SK-N-SH (cell line): ENCODE measurements at regions not wholly inside any gene's neighbourhood (a gene's known extent, or its start where the extent isn't known, plus 50 kb on each side); places are given as distances from the start of the nearest gene placed in this dataset.

ENCODE experiments used
- CTCF ChIA-PET: fragments of 300-600, 350-600 bp; formaldehyde crosslinking; extraction: SDS; loops from one replicate; lab custom pipeline; 2021; lab: Yijun Ruan, JAX
- POLR2A ChIA-PET: fragments of 350-600 bp; sonication (Branson Sonifier 250); formaldehyde crosslinking; extraction: SDS; loops from one replicate; lab custom pipeline; 2020; ENCODE audit warnings: antibody characterized with exemption, inconsistent platforms; lab: Yijun Ruan, JAX
- DNase-seq: peaks from one replicate; pipeline ENCODE4 v3.0.0; 2012
- H2AFZ ChIP-seq: fragments of 200-600 bp; sonication (generic); 2 replicates; pipeline ENCODE4 v1.8.1; 2016; ENCODE audit warnings: antibody characterized with exemption, mild to moderate bottlenecking, low read depth
- H3F3A ChIP-seq: fragments of 200-600 bp; sonication (generic); replicated peaks from 2 replicates; pipeline ENCODE3; 2016; ENCODE audit warnings: antibody characterized with exemption, mild to moderate bottlenecking; ENCODE audit not compliant: insufficient read depth
- H3K27ac ChIP-seq, 2 experiments: fragments of 200-500 bp in 1 of 2; fragments of 200-600 bp in 1 of 2; sonication (Bioruptor generic) in 1 of 2; sonication (generic), shearing (Covaris generic) in 1 of 2; 2 replicates each; pipeline versions ENCODE4 v1.5.1 to v1.6.1; 2014 to 2016; ENCODE audit warnings: low read depth in 2 of 2, inconsistent platforms in 1 of 2, low read length in 1 of 2, mild to moderate bottlenecking in 1 of 2, mixed read lengths in 1 of 2
- H3K27me3 ChIP-seq: fragments of 200-600 bp; sonication (generic), shearing (Covaris generic); 2 replicates; pipeline ENCODE4 v1.6.1; 2016; ENCODE audit warnings: mixed run types; ENCODE audit not compliant: insufficient read depth
- H3K36me3 ChIP-seq, 2 experiments: fragments of 200-500 bp in 1 of 2; fragments of 200-600 bp in 1 of 2; sonication (Bioruptor generic) in 1 of 2; sonication (generic) in 1 of 2; replicated peaks in 1 of 2; 2 replicates each; pipeline versions ENCODE3 to v1.5.1; 2014 to 2016; ENCODE audit warnings: low read length in 1 of 2, mild to moderate bottlenecking in 1 of 2; ENCODE audit not compliant: insufficient read depth in 2 of 2, control insufficient read depth in 1 of 2
- H3K4me1 ChIP-seq, 2 experiments: fragments of 200-500 bp in 1 of 2; fragments of 200-600 bp in 1 of 2; sonication (Bioruptor generic) in 1 of 2; sonication (generic), shearing (Covaris generic) in 1 of 2; 2 replicates each; pipeline versions ENCODE4 v1.5.1 to v1.6.1; 2014 to 2016; ENCODE audit warnings: low read depth in 1 of 2, low read length in 1 of 2, mixed run types in 1 of 2; ENCODE audit not compliant: insufficient read depth in 2 of 2, control insufficient read depth in 1 of 2
- H3K4me2 ChIP-seq: fragments of 200-600 bp; sonication (generic), shearing (Covaris generic); 2 replicates; pipeline ENCODE4 v1.6.1; 2017; ENCODE audit warnings: mixed run types
- H3K4me3 ChIP-seq, 2 experiments: fragments of 200-500 bp in 1 of 2; fragments of 200-600 bp in 1 of 2; sonication (Bioruptor generic) in 1 of 2; sonication (generic), shearing (Covaris generic) in 1 of 2; 2 replicates each; pipeline versions ENCODE4 v1.5.1 to v1.8.1; 2014 to 2016; ENCODE audit warnings: low read depth in 2 of 2, inconsistent platforms in 1 of 2, low read length in 1 of 2, mild to moderate bottlenecking in 1 of 2, mixed read lengths in 1 of 2, moderate library complexity in 1 of 2
- H3K79me2 ChIP-seq: fragments of 200-600 bp; sonication (generic); 2 replicates; pipeline ENCODE4 v1.8.1; 2017; ENCODE audit warnings: mild to moderate bottlenecking; ENCODE audit not compliant: insufficient read depth
- H3K9ac ChIP-seq: fragments of 200-600 bp; sonication (generic); 2 replicates; pipeline ENCODE4 v1.6.1; 2017; ENCODE audit warnings: mixed run types
- H3K9me2 ChIP-seq: fragments of 200-600 bp; sonication (generic); 2 replicates; pipeline ENCODE4 v1.6.1; 2017; ENCODE audit warnings: mixed run types
- H3K9me3 ChIP-seq: fragments of 200-600 bp; sonication (generic); 2 replicates; pipeline ENCODE4 v1.6.1; 2017; ENCODE audit warnings: mixed run types, mild to moderate bottlenecking, moderate library complexity
- H4K20me1 ChIP-seq: fragments of 200-600 bp; sonication (generic); 2 replicates; pipeline ENCODE4 v1.6.1; 2017; ENCODE audit warnings: mild to moderate bottlenecking, mixed run types; ENCODE audit not compliant: insufficient read depth
- CHD2 ChIP-seq: fragments of 150-350 bp; IDR thresholded peaks from 2 replicates; pipeline ENCODE4 v1.6.1; 2018; ENCODE audit warnings: low read length; ENCODE audit not compliant: partially characterized antibody
- CTCF ChIP-seq: fragments of 200-600 bp; sonication (generic); IDR thresholded peaks from 2 replicates; pipeline ENCODE4 v1.6.1; 2017; ENCODE audit warnings: antibody characterized with exemption, mild to moderate bottlenecking, moderate library complexity
- FOXM1 ChIP-seq: IDR thresholded peaks from 2 replicates; pipeline ENCODE4 v1.4.0; 2012; ENCODE audit warnings: low read depth, mild to moderate bottlenecking
- GATA2 ChIP-seq: sonication (generic); formaldehyde crosslinking; IDR thresholded peaks from 2 replicates; pipeline ENCODE4 v1.5.0; 2020; ENCODE audit warnings: mild to moderate bottlenecking, missing genetic modification reagents
- NFIC ChIP-seq: IDR thresholded peaks from 2 replicates; pipeline ENCODE4 v1.4.0; 2012; ENCODE audit warnings: borderline replicate concordance
- NRF1 ChIP-seq: IDR thresholded peaks from 2 replicates; pipeline ENCODE4 v1.6.1; 2012; ENCODE audit warnings: low read depth, mild to moderate bottlenecking, low read length
- POLR2AphosphoS5 ChIP-seq: IDR thresholded peaks from 2 replicates; pipeline ENCODE4 v1.6.1; 2012; ENCODE audit warnings: low read depth, low read length
- RAD21 ChIP-seq: IDR thresholded peaks from 2 replicates; pipeline ENCODE4 v1.6.1; 2012; ENCODE audit warnings: mild to moderate bottlenecking, low read length
- RCOR1 ChIP-seq: fragments of 150-350 bp; IDR thresholded peaks from 2 replicates; pipeline ENCODE4 v1.6.1; 2017; ENCODE audit warnings: antibody characterized with exemption, low read length
- RFX5 ChIP-seq: IDR thresholded peaks from 2 replicates; pipeline ENCODE4 v1.6.1; 2012; ENCODE audit warnings: mild to moderate bottlenecking, improper control_type of control experiment, low read length
- RXRA ChIP-seq: IDR thresholded peaks from 2 replicates; pipeline ENCODE4 v1.4.0; 2012; ENCODE audit warnings: low read depth, mild to moderate bottlenecking, borderline replicate concordance
- TAF1 ChIP-seq: IDR thresholded peaks from 2 replicates; pipeline ENCODE4 v1.6.1; 2012; ENCODE audit warnings: low read depth, mild to moderate bottlenecking, low read length, moderate library complexity, borderline replicate concordance
- USF1 ChIP-seq: IDR thresholded peaks from 2 replicates; pipeline ENCODE4 v1.4.0; 2012; ENCODE audit warnings: low read depth, borderline replicate concordance
- WGBS: methylation state at CpG from one replicate; pipeline ENCODE4 v1.1.6; 2017; ENCODE audit warnings: low lambda C conversion rate; 5-methylcytosine and 5-hydroxymethylcytosine counted together

GRCh38 chr17:55983096-55983495 lies 170.2 kb upstream of the ANKFN1 start:
- CTCF ChIA-PET, result no interaction called here
- TF ChIP-seq CHD2, result no peak
- no peak for TF ChIP-seq FOXM1
- TF ChIP-seq RCOR1, result no peak
- no peak for TF ChIP-seq NFIC
- TF ChIP-seq RXRA, result no peak
- TF ChIP-seq GATA2 (CRISPR knock-in tag), result no peak
- no peak for TF ChIP-seq CTCF
- no peak for TF ChIP-seq RAD21
- no peak for TF ChIP-seq RFX5
- TF ChIP-seq TAF1, result no peak
- TF ChIP-seq POLR2AphosphoS5, result no peak
- POLR2A ChIA-PET, result no interaction called here

GRCh38 chr17:55986817-55987216 lies 166.5 kb upstream of the ANKFN1 start:
- no peaks in the 10 kb centered on the region for H3K4me1 ChIP-seq
- DNase-seq, result no peak

More at GRCh38 chr17:55983096-55983495, 170.2 kb upstream of the ANKFN1 start:
- no peaks in the 10 kb centered on the region for H3F3A ChIP-seq
- H2AFZ ChIP-seq, result no peak overlapping the region
- H3K4me2 ChIP-seq, result no peak overlapping the region
- H3K4me1 ChIP-seq, result no peaks in the 10 kb centered on the region
- no peaks in the 10 kb centered on the region for H3K9me3 ChIP-seq
- WGBS, result 25% methylated on average over 3 of the region's 3 CpGs
- no peak overlapping the region for H3K4me3 ChIP-seq
- no peak for DNase-seq
- no peaks in the 10 kb centered on the region for H4K20me1 ChIP-seq
- no peaks in the 10 kb centered on the region for H3K36me3 ChIP-seq
- no peaks in the 10 kb centered on the region for H3K9me2 ChIP-seq
- H3K79me2 ChIP-seq, result no peaks in the 10 kb centered on the region
- no peak overlapping the region for H3K27ac ChIP-seq
- no peaks in the 10 kb centered on the region for H3K27me3 ChIP-seq
- no peak overlapping the region for H3K9ac ChIP-seq

More at GRCh38 chr17:55986817-55987216, 166.5 kb upstream of the ANKFN1 start:
- Histone ChIP-seq H2AFZ (no peak overlapping the region), H3K4me2 (no peak overlapping the region), H3K9ac (no peak overlapping the region), H4K20me1 (no peaks in the 10 kb centered on the region), H3K36me3 (no peaks in the 10 kb centered on the region), H3K79me2 (no peaks in the 10 kb centered on the region), H3F3A (no peaks in the 10 kb centered on the region), H3K4me3 (no peak overlapping the region), H3K9me2 (no peaks in the 10 kb centered on the region), H3K9me3 (no peaks in the 10 kb centered on the region), H3K27me3 (no peaks in the 10 kb centered on the region), H3K27ac (no peak overlapping the region)
- ChIA-PET CTCF (interaction anchor here (1.0 kb wide), 1 partner anchor 18 kb away, joined by 3 read pairs; no protein-coding TSS in a partner anchor), POLR2A (no interaction called here)
- WGBS, result 12% methylated on average over 4 of the region's 4 CpGs
- no peak for TF ChIP-seq NRF1
- TF ChIP-seq RFX5, result no peak
- no peak for TF ChIP-seq USF1
- no peak for TF ChIP-seq RXRA
- no peak for TF ChIP-seq CHD2
